Mammary epithelial cell (primary cell): ENCODE measurements at regions not wholly inside any gene's neighbourhood (a gene's known extent, or its start where the extent isn't known, plus 50 kb on each side); places are given as distances from the start of the nearest gene placed in this dataset.

Source experiments
- CTCF ChIP-seq, 2 donors: IDR thresholded peaks in 1 of 2; conservative IDR thresholded peaks in 1 of 2; 2 replicates each; pipeline ENCODE4 v1.5.1; 2011 to 2012; ENCODE audit warnings: inconsistent platforms in 2 of 2, low read length in 2 of 2, mild to moderate bottlenecking in 2 of 2, control low read depth in 1 of 2, low read depth in 1 of 2; ENCODE audit not compliant: insufficient read depth in 1 of 2; ENCODE audit errors: extremely low read depth in 1 of 2
- EZH2 ChIP-seq: IDR thresholded peaks from 2 replicates; pipeline ENCODE4 v1.6.1; 2012; ENCODE audit warnings: low read length, inconsistent platforms, borderline replicate concordance

- TF ChIP-seq CTCF (conservative IDR thresholded peaks at IDR 0.05 in 1 of 2, IDR thresholded peaks at IDR 0.05 in 1 of 2; ENCODE audit: extremely low read depth in 1 of 2, insufficient read depth in 1 of 2, low read depth in 1 of 2, low read length in 2 of 2) (no peak), EZH2 (no peak)
These were observed 1921.9 kb upstream of the LRRTM1 start for GRCh38 chr2:82226441-82226840.
